Loucy (cell line): ENCODE measurements at regions not wholly inside any gene's neighbourhood (a gene's known extent, or its start where the extent isn't known, plus 50 kb on each side); places are given as distances from the start of the nearest gene placed in this dataset.

Experiments
- H2AFZ ChIP-seq: fragments of 200-600 bp; sonication (generic); 2 replicates; pipeline ENCODE4 v1.6.0; 2016; ENCODE audit warnings: antibody characterized with exemption, mild to moderate bottlenecking, low read length, moderate library complexity
- H3F3A ChIP-seq: fragments of 200-600 bp; 2 replicates; pipeline ENCODE4 v1.6.0; 2016; ENCODE audit warnings: antibody characterized with exemption, low read depth, mild to moderate bottlenecking
- H3K27me3 ChIP-seq: fragments of 200-600 bp; sonication (generic); 2 replicates; pipeline ENCODE4 v1.6.1; 2014; ENCODE audit warnings: low read length, mild to moderate bottlenecking; ENCODE audit not compliant: insufficient read depth, poor library complexity, severe bottlenecking
- H3K36me3 ChIP-seq: fragments of 200-600 bp; sonication (generic); 2 replicates; pipeline ENCODE4 v1.6.1; 2016; ENCODE audit warnings: low read length; ENCODE audit not compliant: insufficient read depth
- H3K4me1 ChIP-seq: fragments of 200-600 bp; sonication (generic); 2 replicates; pipeline ENCODE4 v1.5.1; 2014; ENCODE audit warnings: low read length, mild to moderate bottlenecking; ENCODE audit not compliant: insufficient read depth, poor library complexity, severe bottlenecking
- H3K4me2 ChIP-seq: fragments of 200-600 bp; sonication (generic); 2 replicates; pipeline ENCODE4 v1.6.0; 2014; ENCODE audit warnings: antibody characterized with exemption, low read length, low read depth, mild to moderate bottlenecking; ENCODE audit not compliant: poor library complexity, severe bottlenecking
- H3K4me3 ChIP-seq: fragments of 200-600 bp; sonication (generic); 2 replicates; pipeline ENCODE4 v1.5.1; 2014; ENCODE audit warnings: low read length, mild to moderate bottlenecking, mixed read lengths; ENCODE audit not compliant: poor library complexity, severe bottlenecking
- H3K79me2 ChIP-seq: fragments of 200-600 bp; sonication (generic); 2 replicates; pipeline ENCODE4 v1.6.1; 2014; ENCODE audit warnings: low read length; ENCODE audit not compliant: insufficient read depth
- H3K9ac ChIP-seq: fragments of 200-600 bp; sonication (generic); 2 replicates; pipeline ENCODE4 v1.6.0; 2014; ENCODE audit warnings: mild to moderate bottlenecking, low read depth, low read length, moderate library complexity; ENCODE audit not compliant: poor library complexity, severe bottlenecking
- H3K9me2 ChIP-seq: fragments of 200-600 bp; sonication (generic); replicated peaks from 2 replicates; pipeline ENCODE4 v1.6.1; 2016; ENCODE audit warnings: low read depth, low read length, mixed read lengths
- H3K9me3 ChIP-seq: fragments of 200-600 bp; sonication (generic); 2 replicates; pipeline ENCODE4 v1.6.1; 2014; ENCODE audit warnings: mild to moderate bottlenecking, antibody characterized with exemption, low read length, low read depth; ENCODE audit not compliant: insufficient read depth
- H4K20me1 ChIP-seq: fragments of 200-600 bp; sonication (generic); 2 replicates; pipeline ENCODE4 v1.6.0; 2014; ENCODE audit warnings: antibody characterized with exemption, low read length, mild to moderate bottlenecking; ENCODE audit not compliant: insufficient read depth, poor library complexity, severe bottlenecking
- EZH2phosphoT487 ChIP-seq: fragments of 200-600 bp; IDR thresholded peaks from 2 replicates; pipeline ENCODE4 v1.6.1; 2018; ENCODE audit warnings: antibody characterized with exemption, mild to moderate bottlenecking, moderate library complexity, borderline replicate concordance
- TF ChIP-seq, protein P1 (sequence below): fragments of 200-600 bp; sonication (generic); conservative IDR thresholded peaks from 2 replicates; pipeline ENCODE4 v1.5.1; 2014; ENCODE audit warnings: mild to moderate bottlenecking, antibody characterized with exemption, low read length

DNA sequence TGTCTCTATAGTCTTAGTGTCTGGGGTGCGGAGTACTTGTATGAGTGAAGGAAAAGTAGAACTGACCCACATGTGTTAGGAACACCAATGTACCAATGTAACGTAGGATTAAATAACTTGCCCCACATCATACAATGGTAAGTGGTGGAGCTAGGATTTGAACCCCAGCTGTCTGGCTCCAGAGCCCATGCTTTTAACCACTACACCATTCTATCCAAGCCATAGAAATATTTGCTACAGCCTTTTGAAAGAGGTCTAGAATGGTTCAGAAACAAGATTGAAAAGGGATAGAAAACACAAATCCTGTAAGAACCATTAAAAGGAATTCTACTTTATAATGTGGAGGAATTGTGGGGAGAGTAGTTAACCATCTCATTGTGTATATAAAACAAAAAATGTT, 169.9 kb upstream of the ATP6AP2 start:
- Histone ChIP-seq H3K79me2 (no peaks in the 10 kb centered on the region), H3K9me3 (no peaks in the 10 kb centered on the region), H3K4me2 (no peak overlapping the region), H3K9me2 (no peaks in the 10 kb centered on the region), H3K27me3 (no peaks in the 10 kb centered on the region), H3F3A (no peaks in the 10 kb centered on the region), H4K20me1 (no peaks in the 10 kb centered on the region), H3K36me3 (no peaks in the 10 kb centered on the region), H2AFZ (no peak overlapping the region), H3K4me3 (no peak overlapping the region), H3K9ac (no peak overlapping the region), H3K4me1 (no peaks in the 10 kb centered on the region)
- no peak for TF ChIP-seq EZH2phosphoT487

DNA sequence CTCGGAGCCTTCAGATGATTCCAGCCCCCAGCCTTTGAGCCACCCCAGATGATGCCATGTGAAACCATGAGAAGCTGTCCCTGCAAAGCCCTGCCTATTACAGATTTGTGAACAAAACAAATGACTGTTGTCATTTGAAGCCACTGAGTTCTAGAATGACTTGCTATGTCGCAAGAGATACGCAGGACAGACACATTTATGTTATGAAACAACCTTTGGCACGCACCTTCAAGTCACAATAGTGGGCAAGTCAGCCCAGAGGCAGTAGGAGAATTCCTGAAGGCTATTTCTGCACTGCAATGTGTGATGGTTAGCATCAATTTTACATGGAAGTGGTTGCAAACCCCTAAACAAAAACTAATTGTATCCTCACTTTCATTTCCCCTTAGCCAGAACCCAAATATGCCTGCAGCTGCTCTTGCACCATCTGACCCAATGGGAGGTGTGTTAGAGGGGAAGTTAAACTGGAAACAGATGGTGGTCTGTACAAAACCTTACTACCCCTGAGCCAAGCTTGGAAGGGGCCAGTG, 174.4 kb upstream of the ATP6AP2 start:
- Histone ChIP-seq H3K9me2 (no peaks in the 10 kb centered on the region), H3K9ac (no peak overlapping the region)

DNA sequence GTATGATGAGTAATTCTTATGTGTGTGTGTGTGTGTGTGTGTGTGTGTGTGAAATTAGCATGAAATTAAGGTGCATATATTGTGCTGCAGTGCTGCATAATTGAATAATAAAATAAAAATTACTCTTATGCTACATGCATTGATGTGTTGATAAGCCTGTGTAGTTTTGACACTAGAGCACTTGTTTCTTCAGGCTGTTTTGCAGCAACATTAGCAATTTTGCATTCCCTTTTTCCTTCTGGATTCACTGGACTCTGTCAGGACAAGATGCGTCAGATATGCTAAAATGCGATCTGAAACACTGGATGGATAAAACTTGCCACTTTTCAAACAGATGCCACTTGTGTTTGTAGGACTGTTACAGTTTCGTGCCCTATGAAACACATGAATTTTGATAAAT, 175.4 kb upstream of the ATP6AP2 start:
- H3K27me3 ChIP-seq = no peaks in the 10 kb centered on the region
- no peak overlapping the region for H3K4me2 ChIP-seq

More for the DNA sequence above, 174.4 kb upstream of the ATP6AP2 start:
- no peaks in the 10 kb centered on the region for H4K20me1 ChIP-seq
- H3K9me3 ChIP-seq = no peaks in the 10 kb centered on the region
- no peaks in the 10 kb centered on the region for H3F3A ChIP-seq
- no peak overlapping the region for H2AFZ ChIP-seq
- no peaks in the 10 kb centered on the region for H3K36me3 ChIP-seq
- no peaks in the 10 kb centered on the region for H3K4me1 ChIP-seq
- H3K79me2 ChIP-seq = no peaks in the 10 kb centered on the region
- H3K4me3 ChIP-seq = no peak overlapping the region
- H3K27me3 ChIP-seq = no peaks in the 10 kb centered on the region
- no peak overlapping the region for H3K4me2 ChIP-seq
- TF ChIP-seq, protein P1, sequence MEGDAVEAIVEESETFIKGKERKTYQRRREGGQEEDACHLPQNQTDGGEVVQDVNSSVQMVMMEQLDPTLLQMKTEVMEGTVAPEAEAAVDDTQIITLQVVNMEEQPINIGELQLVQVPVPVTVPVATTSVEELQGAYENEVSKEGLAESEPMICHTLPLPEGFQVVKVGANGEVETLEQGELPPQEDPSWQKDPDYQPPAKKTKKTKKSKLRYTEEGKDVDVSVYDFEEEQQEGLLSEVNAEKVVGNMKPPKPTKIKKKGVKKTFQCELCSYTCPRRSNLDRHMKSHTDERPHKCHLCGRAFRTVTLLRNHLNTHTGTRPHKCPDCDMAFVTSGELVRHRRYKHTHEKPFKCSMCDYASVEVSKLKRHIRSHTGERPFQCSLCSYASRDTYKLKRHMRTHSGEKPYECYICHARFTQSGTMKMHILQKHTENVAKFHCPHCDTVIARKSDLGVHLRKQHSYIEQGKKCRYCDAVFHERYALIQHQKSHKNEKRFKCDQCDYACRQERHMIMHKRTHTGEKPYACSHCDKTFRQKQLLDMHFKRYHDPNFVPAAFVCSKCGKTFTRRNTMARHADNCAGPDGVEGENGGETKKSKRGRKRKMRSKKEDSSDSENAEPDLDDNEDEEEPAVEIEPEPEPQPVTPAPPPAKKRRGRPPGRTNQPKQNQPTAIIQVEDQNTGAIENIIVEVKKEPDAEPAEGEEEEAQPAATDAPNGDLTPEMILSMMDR = no peak
- no peak for TF ChIP-seq EZH2phosphoT487

DNA sequence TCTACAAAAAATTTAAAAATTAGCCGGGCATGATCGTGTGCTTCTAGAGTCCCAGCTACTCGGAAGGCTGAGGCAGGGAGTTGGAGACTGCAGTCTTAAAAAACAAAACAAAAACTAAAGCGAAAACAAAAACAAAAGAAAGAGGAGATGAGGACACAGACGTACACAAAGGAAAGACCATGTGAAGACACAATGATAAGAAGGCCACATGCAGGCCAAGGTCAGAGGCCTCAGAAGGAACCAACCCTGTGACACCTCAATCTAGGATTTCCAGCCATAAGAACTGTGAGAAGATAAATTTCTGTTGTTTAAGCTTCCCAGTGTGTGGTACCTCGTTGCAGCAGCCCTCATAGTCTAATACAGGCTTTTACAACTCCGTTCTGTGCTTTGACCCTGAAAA, 177.0 kb upstream of the ATP6AP2 start:
- Histone ChIP-seq H3F3A (no peaks in the 10 kb centered on the region), H3K9me3 (no peaks in the 10 kb centered on the region), H3K4me3 (no peak overlapping the region), H3K27me3 (no peaks in the 10 kb centered on the region), H3K9ac (no peak overlapping the region), H2AFZ (no peak overlapping the region), H4K20me1 (no peaks in the 10 kb centered on the region), H3K4me1 (no peaks in the 10 kb centered on the region), H3K4me2 (no peak overlapping the region), H3K79me2 (no peaks in the 10 kb centered on the region), H3K9me2 (no peaks in the 10 kb centered on the region), H3K36me3 (no peaks in the 10 kb centered on the region)
- TF ChIP-seq, protein P1 = no peak
- TF ChIP-seq EZH2phosphoT487 = no peak

More for the DNA sequence above, 175.4 kb upstream of the ATP6AP2 start:
- TF ChIP-seq EZH2phosphoT487 = no peak
- no peak overlapping the region for H3K4me3 ChIP-seq
- H3K4me1 ChIP-seq = no peaks in the 10 kb centered on the region
- no peak overlapping the region for H3K9ac ChIP-seq
- no peaks in the 10 kb centered on the region for H3K9me2 ChIP-seq
- H3K79me2 ChIP-seq = no peaks in the 10 kb centered on the region
- H2AFZ ChIP-seq = no peak overlapping the region
- H3F3A ChIP-seq = no peaks in the 10 kb centered on the region
- no peaks in the 10 kb centered on the region for H3K36me3 ChIP-seq
- no peaks in the 10 kb centered on the region for H3K9me3 ChIP-seq
- no peaks in the 10 kb centered on the region for H4K20me1 ChIP-seq
